SK-N-SH (cell line): ENCODE measurements at regions not wholly inside any gene's neighbourhood (a gene's known extent, or its start where the extent isn't known, plus 50 kb on each side); places are given as distances from the start of the nearest gene placed in this dataset.

Source experiments
- CTCF ChIA-PET: fragments of 300-600, 350-600 bp; formaldehyde crosslinking; extraction: SDS; loops from one replicate; lab custom pipeline; 2021; lab: Yijun Ruan, JAX
- POLR2A ChIA-PET: fragments of 350-600 bp; sonication (Branson Sonifier 250); formaldehyde crosslinking; extraction: SDS; loops from one replicate; lab custom pipeline; 2020; ENCODE audit warnings: antibody characterized with exemption, inconsistent platforms; lab: Yijun Ruan, JAX
- DNase-seq: peaks from one replicate; pipeline ENCODE4 v3.0.0; 2012
- H2AFZ ChIP-seq: fragments of 200-600 bp; sonication (generic); 2 replicates; pipeline ENCODE4 v1.8.1; 2016; ENCODE audit warnings: antibody characterized with exemption, mild to moderate bottlenecking, low read depth
- H3F3A ChIP-seq: fragments of 200-600 bp; sonication (generic); replicated peaks from 2 replicates; pipeline ENCODE3; 2016; ENCODE audit warnings: antibody characterized with exemption, mild to moderate bottlenecking; ENCODE audit not compliant: insufficient read depth
- H3K27ac ChIP-seq, 2 experiments: fragments of 200-500 bp in 1 of 2; fragments of 200-600 bp in 1 of 2; sonication (Bioruptor generic) in 1 of 2; sonication (generic), shearing (Covaris generic) in 1 of 2; 2 replicates each; pipeline versions ENCODE4 v1.5.1 to v1.6.1; 2014 to 2016; ENCODE audit warnings: low read depth in 2 of 2, inconsistent platforms in 1 of 2, low read length in 1 of 2, mild to moderate bottlenecking in 1 of 2, mixed read lengths in 1 of 2
- H3K27me3 ChIP-seq: fragments of 200-600 bp; sonication (generic), shearing (Covaris generic); 2 replicates; pipeline ENCODE4 v1.6.1; 2016; ENCODE audit warnings: mixed run types; ENCODE audit not compliant: insufficient read depth
- H3K36me3 ChIP-seq, 2 experiments: fragments of 200-500 bp in 1 of 2; fragments of 200-600 bp in 1 of 2; sonication (Bioruptor generic) in 1 of 2; sonication (generic) in 1 of 2; replicated peaks in 1 of 2; 2 replicates each; pipeline versions ENCODE3 to v1.5.1; 2014 to 2016; ENCODE audit warnings: low read length in 1 of 2, mild to moderate bottlenecking in 1 of 2; ENCODE audit not compliant: insufficient read depth in 2 of 2, control insufficient read depth in 1 of 2
- H3K4me1 ChIP-seq, 2 experiments: fragments of 200-500 bp in 1 of 2; fragments of 200-600 bp in 1 of 2; sonication (Bioruptor generic) in 1 of 2; sonication (generic), shearing (Covaris generic) in 1 of 2; 2 replicates each; pipeline versions ENCODE4 v1.5.1 to v1.6.1; 2014 to 2016; ENCODE audit warnings: low read depth in 1 of 2, low read length in 1 of 2, mixed run types in 1 of 2; ENCODE audit not compliant: insufficient read depth in 2 of 2, control insufficient read depth in 1 of 2
- H3K4me2 ChIP-seq: fragments of 200-600 bp; sonication (generic), shearing (Covaris generic); 2 replicates; pipeline ENCODE4 v1.6.1; 2017; ENCODE audit warnings: mixed run types
- H3K4me3 ChIP-seq, 2 experiments: fragments of 200-500 bp in 1 of 2; fragments of 200-600 bp in 1 of 2; sonication (Bioruptor generic) in 1 of 2; sonication (generic), shearing (Covaris generic) in 1 of 2; 2 replicates each; pipeline versions ENCODE4 v1.5.1 to v1.8.1; 2014 to 2016; ENCODE audit warnings: low read depth in 2 of 2, inconsistent platforms in 1 of 2, low read length in 1 of 2, mild to moderate bottlenecking in 1 of 2, mixed read lengths in 1 of 2, moderate library complexity in 1 of 2
- H3K79me2 ChIP-seq: fragments of 200-600 bp; sonication (generic); 2 replicates; pipeline ENCODE4 v1.8.1; 2017; ENCODE audit warnings: mild to moderate bottlenecking; ENCODE audit not compliant: insufficient read depth
- H3K9ac ChIP-seq: fragments of 200-600 bp; sonication (generic); 2 replicates; pipeline ENCODE4 v1.6.1; 2017; ENCODE audit warnings: mixed run types
- H3K9me2 ChIP-seq: fragments of 200-600 bp; sonication (generic); 2 replicates; pipeline ENCODE4 v1.6.1; 2017; ENCODE audit warnings: mixed run types
- H3K9me3 ChIP-seq: fragments of 200-600 bp; sonication (generic); 2 replicates; pipeline ENCODE4 v1.6.1; 2017; ENCODE audit warnings: mixed run types, mild to moderate bottlenecking, moderate library complexity
- H4K20me1 ChIP-seq: fragments of 200-600 bp; sonication (generic); 2 replicates; pipeline ENCODE4 v1.6.1; 2017; ENCODE audit warnings: mild to moderate bottlenecking, mixed run types; ENCODE audit not compliant: insufficient read depth
- CHD2 ChIP-seq: fragments of 150-350 bp; IDR thresholded peaks from 2 replicates; pipeline ENCODE4 v1.6.1; 2018; ENCODE audit warnings: low read length; ENCODE audit not compliant: partially characterized antibody
- ELF1 ChIP-seq: IDR thresholded peaks from 2 replicates; pipeline ENCODE4 v1.4.0; 2012
- EP300 ChIP-seq, 2 experiments: IDR thresholded peaks; 2 replicates each; pipeline versions ENCODE4 v1.4.0 to v1.6.1; 2012; ENCODE audit warnings: borderline replicate concordance in 1 of 2, low read depth in 1 of 2, low read length in 1 of 2
- EZH2phosphoT487 ChIP-seq: fragments of 200-600 bp; sonication (generic); IDR thresholded peaks from 2 replicates; pipeline ENCODE4 v1.6.1; 2017; ENCODE audit warnings: low read depth, mixed run types, mild to moderate bottlenecking, antibody characterized with exemption, moderate library complexity, borderline replicate concordance
- FOSL2 ChIP-seq: IDR thresholded peaks from 2 replicates; pipeline ENCODE4 v1.4.0; 2012; ENCODE audit warnings: low read depth, mild to moderate bottlenecking, moderate library complexity, borderline replicate concordance
- GABPA ChIP-seq: IDR thresholded peaks from 2 replicates; pipeline ENCODE4 v1.4.0; 2012; ENCODE audit warnings: low read depth, mild to moderate bottlenecking
- GATA2 ChIP-seq: sonication (generic); formaldehyde crosslinking; IDR thresholded peaks from 2 replicates; pipeline ENCODE4 v1.5.0; 2020; ENCODE audit warnings: mild to moderate bottlenecking, missing genetic modification reagents
- MEF2A ChIP-seq: IDR thresholded peaks from 2 replicates; pipeline ENCODE4 v1.4.0; 2012; ENCODE audit warnings: low read depth, borderline replicate concordance
- POLR2AphosphoS5 ChIP-seq: IDR thresholded peaks from 2 replicates; pipeline ENCODE4 v1.6.1; 2012; ENCODE audit warnings: low read depth, low read length
- RAD21 ChIP-seq: IDR thresholded peaks from 2 replicates; pipeline ENCODE4 v1.6.1; 2012; ENCODE audit warnings: mild to moderate bottlenecking, low read length
- REST ChIP-seq: IDR thresholded peaks from 2 replicates; pipeline ENCODE4 v1.6.1; 2012; ENCODE audit warnings: mild to moderate bottlenecking, low read depth, low read length, moderate library complexity
- RFX5 ChIP-seq: IDR thresholded peaks from 2 replicates; pipeline ENCODE4 v1.6.1; 2012; ENCODE audit warnings: mild to moderate bottlenecking, improper control_type of control experiment, low read length
- RXRA ChIP-seq: IDR thresholded peaks from 2 replicates; pipeline ENCODE4 v1.4.0; 2012; ENCODE audit warnings: low read depth, mild to moderate bottlenecking, borderline replicate concordance
- USF1 ChIP-seq: IDR thresholded peaks from 2 replicates; pipeline ENCODE4 v1.4.0; 2012; ENCODE audit warnings: low read depth, borderline replicate concordance
- YY1 ChIP-seq: IDR thresholded peaks from 2 replicates; pipeline ENCODE4 v1.4.0; 2012; ENCODE audit warnings: low read depth, mild to moderate bottlenecking
- WGBS: methylation state at CpG from one replicate; pipeline ENCODE4 v1.1.6; 2017; ENCODE audit warnings: low lambda C conversion rate; 5-methylcytosine and 5-hydroxymethylcytosine counted together
- TF ChIP-seq, protein P1 (sequence below): fragments of 150-350 bp; IDR thresholded peaks from 2 replicates; pipeline ENCODE4 v1.6.1; 2017; ENCODE audit warnings: antibody characterized with exemption, low read length, low read depth, borderline replicate concordance
- TF ChIP-seq, protein P2 (sequence below): IDR thresholded peaks from 2 replicates; pipeline ENCODE4 v1.4.0; 2012; ENCODE audit warnings: low read depth
- TF ChIP-seq, protein P3 (sequence below): fragments of 200-600 bp; sonication (generic); IDR thresholded peaks from 2 replicates; pipeline ENCODE4 v1.6.1; 2017; ENCODE audit warnings: antibody characterized with exemption, mild to moderate bottlenecking, moderate library complexity
- TF ChIP-seq, protein P4 (sequence below): IDR thresholded peaks from 2 replicates; pipeline ENCODE4 v1.4.0; 2012; ENCODE audit warnings: low read depth, borderline replicate concordance

GRCh38 chr4:32102896-32103295 lies 1382.7 kb downstream of the PCDH7 start:
- no peaks in the 10 kb centered on the region for H3K36me3 ChIP-seq
- CTCF ChIA-PET = no interaction called here
- H3F3A ChIP-seq = no peaks in the 10 kb centered on the region
- H3K9me2 ChIP-seq = no peaks in the 10 kb centered on the region
- H4K20me1 ChIP-seq = no peaks in the 10 kb centered on the region
- no peak overlapping the region for H3K4me2 ChIP-seq
- no peak overlapping the region for H3K4me3 ChIP-seq
- no peak overlapping the region for H3K27ac ChIP-seq
- POLR2A ChIA-PET = no interaction called here
- no peaks in the 10 kb centered on the region; the same call in 1 of the 2 replicates for H3K9me3 ChIP-seq
- no peak overlapping the region for H3K9ac ChIP-seq
- TF ChIP-seq MEF2A = no peak
- TF ChIP-seq, protein P1, sequence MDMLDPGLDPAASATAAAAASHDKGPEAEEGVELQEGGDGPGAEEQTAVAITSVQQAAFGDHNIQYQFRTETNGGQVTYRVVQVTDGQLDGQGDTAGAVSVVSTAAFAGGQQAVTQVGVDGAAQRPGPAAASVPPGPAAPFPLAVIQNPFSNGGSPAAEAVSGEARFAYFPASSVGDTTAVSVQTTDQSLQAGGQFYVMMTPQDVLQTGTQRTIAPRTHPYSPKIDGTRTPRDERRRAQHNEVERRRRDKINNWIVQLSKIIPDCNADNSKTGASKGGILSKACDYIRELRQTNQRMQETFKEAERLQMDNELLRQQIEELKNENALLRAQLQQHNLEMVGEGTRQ = no peak
- no peak for TF ChIP-seq RAD21
- TF ChIP-seq USF1 = no peak
- no peak for TF ChIP-seq GATA2 (CRISPR knock-in tag)
- TF ChIP-seq RXRA = no peak
- TF ChIP-seq ELF1 = no peak
- TF ChIP-seq, protein P2, sequence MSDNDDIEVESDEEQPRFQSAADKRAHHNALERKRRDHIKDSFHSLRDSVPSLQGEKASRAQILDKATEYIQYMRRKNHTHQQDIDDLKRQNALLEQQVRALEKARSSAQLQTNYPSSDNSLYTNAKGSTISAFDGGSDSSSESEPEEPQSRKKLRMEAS = no peak
- TF ChIP-seq RFX5 = no peak
- no peak for TF ChIP-seq POLR2AphosphoS5
- TF ChIP-seq, protein P3, sequence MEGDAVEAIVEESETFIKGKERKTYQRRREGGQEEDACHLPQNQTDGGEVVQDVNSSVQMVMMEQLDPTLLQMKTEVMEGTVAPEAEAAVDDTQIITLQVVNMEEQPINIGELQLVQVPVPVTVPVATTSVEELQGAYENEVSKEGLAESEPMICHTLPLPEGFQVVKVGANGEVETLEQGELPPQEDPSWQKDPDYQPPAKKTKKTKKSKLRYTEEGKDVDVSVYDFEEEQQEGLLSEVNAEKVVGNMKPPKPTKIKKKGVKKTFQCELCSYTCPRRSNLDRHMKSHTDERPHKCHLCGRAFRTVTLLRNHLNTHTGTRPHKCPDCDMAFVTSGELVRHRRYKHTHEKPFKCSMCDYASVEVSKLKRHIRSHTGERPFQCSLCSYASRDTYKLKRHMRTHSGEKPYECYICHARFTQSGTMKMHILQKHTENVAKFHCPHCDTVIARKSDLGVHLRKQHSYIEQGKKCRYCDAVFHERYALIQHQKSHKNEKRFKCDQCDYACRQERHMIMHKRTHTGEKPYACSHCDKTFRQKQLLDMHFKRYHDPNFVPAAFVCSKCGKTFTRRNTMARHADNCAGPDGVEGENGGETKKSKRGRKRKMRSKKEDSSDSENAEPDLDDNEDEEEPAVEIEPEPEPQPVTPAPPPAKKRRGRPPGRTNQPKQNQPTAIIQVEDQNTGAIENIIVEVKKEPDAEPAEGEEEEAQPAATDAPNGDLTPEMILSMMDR = no peak
- TF ChIP-seq EP300 (IDR thresholded peaks at IDR 0.05; ENCODE audit: borderline replicate concordance in 1 of 2, low read depth in 1 of 2, low read length in 1 of 2) = no peak
- TF ChIP-seq, protein P4, sequence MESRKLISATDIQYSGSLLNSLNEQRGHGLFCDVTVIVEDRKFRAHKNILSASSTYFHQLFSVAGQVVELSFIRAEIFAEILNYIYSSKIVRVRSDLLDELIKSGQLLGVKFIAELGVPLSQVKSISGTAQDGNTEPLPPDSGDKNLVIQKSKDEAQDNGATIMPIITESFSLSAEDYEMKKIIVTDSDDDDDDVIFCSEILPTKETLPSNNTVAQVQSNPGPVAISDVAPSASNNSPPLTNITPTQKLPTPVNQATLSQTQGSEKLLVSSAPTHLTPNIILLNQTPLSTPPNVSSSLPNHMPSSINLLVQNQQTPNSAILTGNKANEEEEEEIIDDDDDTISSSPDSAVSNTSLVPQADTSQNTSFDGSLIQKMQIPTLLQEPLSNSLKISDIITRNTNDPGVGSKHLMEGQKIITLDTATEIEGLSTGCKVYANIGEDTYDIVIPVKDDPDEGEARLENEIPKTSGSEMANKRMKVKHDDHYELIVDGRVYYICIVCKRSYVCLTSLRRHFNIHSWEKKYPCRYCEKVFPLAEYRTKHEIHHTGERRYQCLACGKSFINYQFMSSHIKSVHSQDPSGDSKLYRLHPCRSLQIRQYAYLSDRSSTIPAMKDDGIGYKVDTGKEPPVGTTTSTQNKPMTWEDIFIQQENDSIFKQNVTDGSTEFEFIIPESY = no peak
- no peak for TF ChIP-seq REST
- no peak for TF ChIP-seq YY1
- TF ChIP-seq CHD2 = no peak
- no peak for TF ChIP-seq GABPA
- no peak for TF ChIP-seq EZH2phosphoT487
- TF ChIP-seq FOSL2 = no peak
- TF ChIP-seq, all 33 proteins: peak for 0
- no peaks in the 10 kb centered on the region for H3K27me3 ChIP-seq
- no peak for DNase-seq
- WGBS = 3% methylated on average over 1 of the region's 1 CpG
- no peaks in the 10 kb centered on the region for H3K4me1 ChIP-seq
- no peak overlapping the region for H2AFZ ChIP-seq
- no peaks in the 10 kb centered on the region for H3K79me2 ChIP-seq
